HepG2 (cell line): ENCODE measurements at regions not wholly inside any gene's neighbourhood (a gene's known extent, or its start where the extent isn't known, plus 50 kb on each side); places are given as distances from the start of the nearest gene placed in this dataset.

ENCODE experiments used
- ATAC-seq: fragments of 200-7000 bp; cut with Tn5 transposase; 3 replicates; pipeline ENCODE4 v1.9.1; 2020; ENCODE audit warnings: mild to moderate bottlenecking, moderate library complexity
- BruUV-seq: library from RNA; stranded (reverse); fragments of 400-500 nt; replicated peaks from 2 replicates; lab custom pipeline; 2021; lab: Mats Ljungman, UMichigan
- CTCF ChIA-PET: fragments of 300-600 bp; formaldehyde crosslinking; extraction: SDS; loops from one replicate; lab custom pipeline; 2021; ENCODE audit warnings: low total read pairs, inconsistent platforms, low intra/inter-chr PET ratio; lab: Yijun Ruan, JAX
- POLR2A ChIA-PET: fragments of 350-600 bp; sonication (Branson Sonifier 250); formaldehyde crosslinking; loops from one replicate; lab custom pipeline; 2020; ENCODE audit warnings: antibody characterized with exemption, inconsistent platforms; lab: Yijun Ruan, JAX
- DNase-seq: peaks from one replicate; pipeline ENCODE4 v3.0.0-alpha.2; 2015; ENCODE audit warnings: low spot score
- FAIRE-seq: peaks from 3 replicates; lab custom pipeline; 2011; peaks lifted over from hg19 to GRCh38; lab: Jason Lieb, UNC
- H2AFZ ChIP-seq: one replicate; pipeline ENCODE4 v1.6.1; 2011; ENCODE audit warnings: low read length, inconsistent platforms
- H3K27ac ChIP-seq: fragments of 300-600 bp; 3 replicates; pipeline ENCODE4 v1.8.0; 2011; ENCODE audit warnings: mixed run types, mild to moderate bottlenecking, mixed read lengths, low read length, inconsistent platforms; ENCODE audit not compliant: insufficient read depth; ENCODE audit errors: extremely low read length
- H3K27me3 ChIP-seq, 2 experiments: fragments of 200-600 bp in 1 of 2; 2 replicates in 1 of 2; 3 replicates in 1 of 2; pipeline versions ENCODE4 v1.6.0 to v1.8.0; 2011; ENCODE audit warnings: low read length in 2 of 2, mild to moderate bottlenecking in 2 of 2, moderate library complexity in 2 of 2, inconsistent platforms in 1 of 2; ENCODE audit not compliant: insufficient read depth in 2 of 2, control insufficient read depth in 1 of 2
- H3K36me3 ChIP-seq, 2 experiments: fragments of 200-600 bp in 1 of 2; replicated peaks in 1 of 2; 2 replicates in 1 of 2; 3 replicates in 1 of 2; pipeline versions ENCODE4 v1.5.1 to v1.8.0; 2011; ENCODE audit warnings: low read length in 2 of 2, inconsistent platforms in 1 of 2; ENCODE audit not compliant: insufficient read depth in 2 of 2, control insufficient read depth in 1 of 2
- H3K4me1 ChIP-seq: 2 replicates; pipeline ENCODE4 v1.5.1; 2012; ENCODE audit warnings: low read length, inconsistent platforms; ENCODE audit not compliant: insufficient read depth
- H3K4me2 ChIP-seq: 2 replicates; pipeline ENCODE4 v1.6.0; 2011; ENCODE audit warnings: low read depth, low read length, inconsistent platforms
- H3K4me3 ChIP-seq, 3 experiments: fragments of 200-600 bp in 1 of 3; sonication (generic), shearing (Covaris generic) in 1 of 3; replicated peaks in 1 of 3; 2 replicates each; pipeline ENCODE4 v1.5.1; 2011 to 2016; ENCODE audit warnings: low read length in 3 of 3, inconsistent platforms in 2 of 3, low read depth in 2 of 3, mild to moderate bottlenecking in 2 of 3, control low read depth in 1 of 3, mixed read lengths in 1 of 3; ENCODE audit not compliant: insufficient read depth in 1 of 3
- H3K79me2 ChIP-seq: one replicate; pipeline ENCODE4 v1.6.1; 2011; ENCODE audit warnings: low read length, inconsistent platforms; ENCODE audit not compliant: insufficient read depth
- H3K9ac ChIP-seq: 2 replicates; pipeline ENCODE4 v1.6.0; 2011; ENCODE audit warnings: mild to moderate bottlenecking, low read depth, low read length, inconsistent platforms; ENCODE audit not compliant: insufficient read depth
- H3K9me3 ChIP-seq: 2 replicates; pipeline ENCODE4 v1.5.1; 2012; ENCODE audit warnings: mild to moderate bottlenecking, low read length
- H4K20me1 ChIP-seq: 2 replicates; pipeline ENCODE4 v1.6.0; 2011; ENCODE audit warnings: inconsistent platforms, mild to moderate bottlenecking, low read length, moderate library complexity; ENCODE audit not compliant: insufficient read depth
- ATM ChIP-seq: fragments of 450-650 bp; IDR thresholded peaks from 2 replicates; pipeline ENCODE4 v1.7.1; 2017; ENCODE audit warnings: mild to moderate bottlenecking, borderline replicate concordance
- DNMT1 ChIP-seq: sonication (generic); formaldehyde crosslinking; IDR thresholded peaks from 2 replicates; pipeline ENCODE4 v1.5.1; 2020; ENCODE audit warnings: mild to moderate bottlenecking, missing genetic modification reagents
- FOXA3 ChIP-seq: IDR thresholded peaks from 2 replicates; pipeline ENCODE4 v1.6.1; 2016; ENCODE audit warnings: missing genetic modification reagents, missing compliant biosample characterization
- GFI1 ChIP-seq: sonication (generic); formaldehyde crosslinking; IDR thresholded peaks from 2 replicates; pipeline ENCODE4 v1.5.0; 2020; ENCODE audit warnings: missing genetic modification reagents, mild to moderate bottlenecking, borderline replicate concordance
- GTF2F1 ChIP-seq: fragments of 150-350 bp; IDR thresholded peaks from 2 replicates; pipeline ENCODE4 v1.6.1; 2014; ENCODE audit warnings: low read length
- MTA1 ChIP-seq: sonication (generic); formaldehyde crosslinking; IDR thresholded peaks from 2 replicates; pipeline ENCODE4 v1.4.0; 2020; ENCODE audit warnings: missing genetic modification reagents, mild to moderate bottlenecking, borderline replicate concordance
- MTF2 ChIP-seq: sonication (generic); formaldehyde crosslinking; IDR thresholded peaks from 2 replicates; pipeline ENCODE4 v1.5.0; 2020; ENCODE audit warnings: missing genetic modification reagents, borderline replicate concordance
- SMAD3 ChIP-seq: sonication (generic); formaldehyde crosslinking; IDR thresholded peaks from 2 replicates; pipeline ENCODE4 v1.4.0; 2020; ENCODE audit warnings: missing genetic modification reagents
- ZBTB38 ChIP-seq: sonication (generic); formaldehyde crosslinking; IDR thresholded peaks from 2 replicates; pipeline ENCODE4 v1.5.1; 2020; ENCODE audit warnings: mild to moderate bottlenecking, missing genetic modification reagents
- ZNF160 ChIP-seq: sonication (generic); formaldehyde crosslinking; IDR thresholded peaks from 2 replicates; pipeline ENCODE4 v1.8.0; 2022; ENCODE audit warnings: mild to moderate bottlenecking, inconsistent platforms, missing genetic modification reagents
- ZNF24 ChIP-seq: fragments of 450-650 bp; IDR thresholded peaks from 2 replicates; pipeline ENCODE4 v1.6.1; 2017; ENCODE audit warnings: antibody characterized with exemption, mild to moderate bottlenecking
- ZNF329 ChIP-seq: sonication (generic); formaldehyde crosslinking; IDR thresholded peaks from 2 replicates; pipeline ENCODE4 v1.9.0; 2021; ENCODE audit warnings: low read depth, mild to moderate bottlenecking, missing genetic modification reagents
- ZNF33A ChIP-seq: sonication (generic); formaldehyde crosslinking; IDR thresholded peaks from 2 replicates; pipeline ENCODE4 v1.5.1; 2020; ENCODE audit warnings: missing genetic modification reagents, mild to moderate bottlenecking, moderate library complexity, borderline replicate concordance
- ZNF615 ChIP-seq: sonication (generic); formaldehyde crosslinking; IDR thresholded peaks from 2 replicates; pipeline ENCODE4 v1.5.0; 2020; ENCODE audit warnings: mild to moderate bottlenecking, missing genetic modification reagents, borderline replicate concordance
- ZNF670 ChIP-seq: sonication (generic); formaldehyde crosslinking; IDR thresholded peaks from 2 replicates; pipeline ENCODE4 v1.8.0; 2022; ENCODE audit warnings: mild to moderate bottlenecking, missing genetic modification reagents, borderline replicate concordance
- WGBS: methylation state at CpG from one replicate; pipeline ENCODE4 v1.1.6; 2017; ENCODE audit warnings: low lambda C conversion rate; 5-methylcytosine and 5-hydroxymethylcytosine counted together
- in situ Hi-C: cut with HindIII; loops from 2 replicates; pipeline ENCODE4 v1.10.0; 2017; ENCODE audit warnings: low pct_unique_long_range_greater_than_20kb; ENCODE audit not compliant: extremely low pct_ligation_motif_present
- intact Hi-C: fragments of 100-400 bp; cut with micrococcal nuclease; formaldehyde crosslinking; loops from one replicate; pipeline ENCODE4 v1.10.0; 2022; ENCODE audit not compliant: unreplicated experiment
- TF ChIP-seq, protein P1 (sequence below): sonication (generic); formaldehyde crosslinking; IDR thresholded peaks from 2 replicates; pipeline ENCODE4 v1.8.0; 2022; ENCODE audit warnings: missing genetic modification reagents, mild to moderate bottlenecking, inconsistent platforms, borderline replicate concordance
- TF ChIP-seq, protein P2 (sequence below): IDR thresholded peaks from 2 replicates; pipeline ENCODE4 v1.6.1; 2018; ENCODE audit warnings: missing genetic modification reagents
- TF ChIP-seq, protein P3 (sequence below): sonication (generic); formaldehyde crosslinking; IDR thresholded peaks from 2 replicates; pipeline ENCODE4 v1.5.1; 2020; ENCODE audit warnings: mild to moderate bottlenecking, moderate library complexity, missing genetic modification reagents

DNA sequence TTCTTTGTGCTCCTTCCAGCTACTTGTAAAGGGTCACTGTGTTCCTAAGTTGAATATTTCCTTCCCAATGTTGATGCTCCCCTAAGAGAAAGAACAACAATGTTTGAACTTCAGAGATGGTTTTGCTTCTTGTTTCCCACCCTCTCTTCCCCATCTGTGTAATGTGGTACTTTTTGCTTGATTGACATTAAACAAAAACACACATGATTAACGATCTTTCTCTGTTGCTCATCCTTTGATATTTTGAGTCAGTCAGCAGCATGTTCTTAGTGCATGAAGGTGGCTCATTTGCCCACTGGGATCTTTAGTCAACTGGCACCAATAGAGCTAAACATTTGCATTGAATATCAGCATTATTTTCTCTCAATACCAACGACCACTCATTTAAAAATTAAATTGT is 313.0 kb upstream of the RIOK2 start:
- FAIRE-seq (no peak), ATAC-seq (no peak)
- Histone ChIP-seq H2AFZ (no peak overlapping the region), H3K36me3 (no peaks in the 10 kb centered on the region), H3K27ac (no peak overlapping the region), H3K9me3 (no peaks in the 10 kb centered on the region), H4K20me1 (no peaks in the 10 kb centered on the region)
- in situ Hi-C loops, result no loop called here
- TF ChIP-seq ATM (no peak), MTF2 (CRISPR knock-in tag) (no peak), FOXA3 (CRISPR knock-in tag) (no peak), ZNF33A (no peak), ZNF615 (no peak), GTF2F1 (no peak), MTA1 (CRISPR knock-in tag) (no peak), ZNF160 (no peak), SMAD3 (CRISPR knock-in tag) (no peak), DNMT1 (CRISPR knock-in tag) (no peak), ZNF24 (no peak), ZNF670 (CRISPR knock-in tag) (no peak), ZBTB38 (no peak), ZNF329 (no peak), GFI1 (CRISPR knock-in tag) (no peak)
- TF ChIP-seq, protein P1, sequence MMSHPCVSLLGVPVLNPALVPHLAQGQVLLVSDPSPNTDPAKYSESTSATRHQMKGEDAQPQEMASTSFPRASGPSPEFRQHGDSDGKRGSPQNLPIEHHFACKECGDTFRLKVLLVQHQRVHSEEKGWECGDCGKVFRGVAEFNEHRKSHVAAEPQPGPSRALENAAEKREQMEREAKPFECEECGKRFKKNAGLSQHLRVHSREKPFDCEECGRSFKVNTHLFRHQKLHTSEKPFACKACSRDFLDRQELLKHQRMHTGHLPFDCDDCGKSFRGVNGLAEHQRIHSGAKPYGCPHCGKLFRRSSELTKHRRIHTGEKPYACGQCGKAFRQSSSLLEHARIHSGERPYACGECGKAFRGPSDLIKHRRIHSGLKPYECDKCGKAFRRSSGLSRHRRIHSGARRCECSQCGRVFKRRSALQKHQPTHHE (CRISPR knock-in tag), result no peak
- TF ChIP-seq, protein P2, sequence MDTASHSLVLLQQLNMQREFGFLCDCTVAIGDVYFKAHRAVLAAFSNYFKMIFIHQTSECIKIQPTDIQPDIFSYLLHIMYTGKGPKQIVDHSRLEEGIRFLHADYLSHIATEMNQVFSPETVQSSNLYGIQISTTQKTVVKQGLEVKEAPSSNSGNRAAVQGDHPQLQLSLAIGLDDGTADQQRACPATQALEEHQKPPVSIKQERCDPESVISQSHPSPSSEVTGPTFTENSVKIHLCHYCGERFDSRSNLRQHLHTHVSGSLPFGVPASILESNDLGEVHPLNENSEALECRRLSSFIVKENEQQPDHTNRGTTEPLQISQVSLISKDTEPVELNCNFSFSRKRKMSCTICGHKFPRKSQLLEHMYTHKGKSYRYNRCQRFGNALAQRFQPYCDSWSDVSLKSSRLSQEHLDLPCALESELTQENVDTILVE (CRISPR knock-in tag), result no peak
- TF ChIP-seq, protein P3, sequence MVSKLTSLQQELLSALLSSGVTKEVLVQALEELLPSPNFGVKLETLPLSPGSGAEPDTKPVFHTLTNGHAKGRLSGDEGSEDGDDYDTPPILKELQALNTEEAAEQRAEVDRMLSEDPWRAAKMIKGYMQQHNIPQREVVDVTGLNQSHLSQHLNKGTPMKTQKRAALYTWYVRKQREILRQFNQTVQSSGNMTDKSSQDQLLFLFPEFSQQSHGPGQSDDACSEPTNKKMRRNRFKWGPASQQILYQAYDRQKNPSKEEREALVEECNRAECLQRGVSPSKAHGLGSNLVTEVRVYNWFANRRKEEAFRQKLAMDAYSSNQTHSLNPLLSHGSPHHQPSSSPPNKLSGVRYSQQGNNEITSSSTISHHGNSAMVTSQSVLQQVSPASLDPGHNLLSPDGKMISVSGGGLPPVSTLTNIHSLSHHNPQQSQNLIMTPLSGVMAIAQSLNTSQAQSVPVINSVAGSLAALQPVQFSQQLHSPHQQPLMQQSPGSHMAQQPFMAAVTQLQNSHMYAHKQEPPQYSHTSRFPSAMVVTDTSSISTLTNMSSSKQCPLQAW (CRISPR knock-in tag), result no peak
- TF ChIP-seq, all 625 proteins: peak for 0
- CTCF ChIA-PET, result no interaction called here
- WGBS, result 0% methylated on average over 2 of the region's 2 CpGs
- POLR2A ChIA-PET, result no interaction called here
- Histone ChIP-seq H3K4me2 (no peak overlapping the region), H3K79me2 (no peaks in the 10 kb centered on the region), H3K4me1 (no peaks in the 10 kb centered on the region), H3K4me3 (no peak overlapping the region), H3K9ac (no peak overlapping the region), H3K27me3 (no peaks in the 10 kb centered on the region)
- intact Hi-C loops, result no loop called here
- DNase-seq, result no peak
- BruUV-seq, result no TSS peak
